ENCODE measurements at regions not wholly inside any gene's neighbourhood (a gene's known extent, or its start where the extent isn't known, plus 50 kb on each side); places are given as distances from the start of the nearest gene placed in this dataset.
"Not testable (repeated sequence)": the region's sequence is repeated elsewhere in the genome, so short reads cannot be mapped to it uniquely, and the experiment has no call there.

GRCh38 chr9:108803428-108804065 is 52.2 kb downstream of the ACTL7B start:
- DNase-seq: no peak

GRCh38 chr9:108802967-108803366 is 52.8 kb downstream of the ACTL7B start:
- no peak for DNase-seq

- DNase-seq: no peak
Measured at GRCh38 chr9:108801949-108802348, 53.8 kb downstream of the ACTL7B start.

GRCh38 chr9:108800632-108801099 is 55.1 kb downstream of the ACTL7B start:
- no peak for DNase-seq

- DNase-seq: no peak
Measured at GRCh38 chr9:108793573-108793972, 62.2 kb downstream of the ACTL7B start.

- no peak for DNase-seq
Measured at GRCh38 chr9:108789742-108790141, 66.0 kb downstream of the ACTL7B start.

GRCh38 chr9:108787690-108788048 is 68.1 kb downstream of the ACTL7B start:
- DNase-seq: no peak

GRCh38 chr9:108786901-108787689 is 68.7 kb downstream of the ACTL7B start:
- DNase-seq: peak; percentile 71

GRCh38 chr9:108786322-108786721 is 69.5 kb downstream of the ACTL7B start:
- no peak for DNase-seq

GRCh38 chr9:108784998-108785397 is 70.8 kb downstream of the ACTL7B start:
- peak; percentile 34 for DNase-seq

- no peak for DNase-seq
Measured at GRCh38 chr9:108783731-108784495, 71.9 kb downstream of the ACTL7B start.

- DNase-seq: no peak
Measured at GRCh38 chr9:108783326-108783725, 72.5 kb downstream of the ACTL7B start.

- no peak for DNase-seq
Measured at GRCh38 chr9:108780942-108781734, 74.6 kb downstream of the ACTL7B start.

- no peak for DNase-seq
Measured at GRCh38 chr9:108779551-108780325, 76.0 kb downstream of the ACTL7B start.

GRCh38 chr9:108776920-108777639 is 78.7 kb downstream of the ACTL7B start:
- DNase-seq: peak; percentile 63

- DNase-seq: no peak
Measured at GRCh38 chr9:108775901-108776306, 79.9 kb downstream of the ACTL7B start.

GRCh38 chr9:108774088-108774487 is 81.7 kb downstream of the ACTL7B start:
- DNase-seq: not testable (repeated sequence)

- DNase-seq: no peak
Measured at GRCh38 chr9:108772301-108772894, 83.4 kb downstream of the ACTL7B start.

GRCh38 chr9:108768744-108769143 is 87.0 kb downstream of the ACTL7B start:
- no peak for DNase-seq

GRCh38 chr9:108766626-108767161 is 89.1 kb downstream of the ACTL7B start:
- no peak for DNase-seq

GRCh38 chr9:108765265-108765664 is 90.5 kb downstream of the ACTL7B start:
- no peak for DNase-seq

Data from EL (cell line).